Karpas-422 (cell line): ENCODE measurements at regions not wholly inside any gene's neighbourhood (a gene's known extent, or its start where the extent isn't known, plus 50 kb on each side); places are given as distances from the start of the nearest gene placed in this dataset.

Experiments
- DNase-seq: peaks from one replicate; pipeline ENCODE4 v3.0.0-alpha.2; 2015
- H2AFZ ChIP-seq: fragments of 200-600 bp; sonication (generic); 2 replicates; pipeline ENCODE4 v1.6.1; 2014; ENCODE audit warnings: antibody characterized with exemption, low read length, mixed read lengths
- H3K27ac ChIP-seq: fragments of 200-600 bp; sonication (generic); 2 replicates; pipeline ENCODE4 v1.5.1; 2014; ENCODE audit warnings: mild to moderate bottlenecking, low read length, moderate library complexity
- H3K27me3 ChIP-seq: fragments of 200-600 bp; sonication (generic); 2 replicates; pipeline ENCODE4 v1.6.1; 2014; ENCODE audit warnings: low read length, mixed read lengths
- H3K36me3 ChIP-seq: fragments of 200-600 bp; sonication (generic); 2 replicates; pipeline ENCODE4 v1.6.1; 2014; ENCODE audit warnings: low read length, mixed read lengths; ENCODE audit not compliant: insufficient read depth
- H3K4me1 ChIP-seq: fragments of 200-600 bp; sonication (generic); 2 replicates; pipeline ENCODE4 v1.6.1; 2014; ENCODE audit warnings: mild to moderate bottlenecking, low read length, mixed read lengths
- H3K4me2 ChIP-seq: fragments of 200-600 bp; sonication (generic); 2 replicates; pipeline ENCODE4 v1.6.1; 2014; ENCODE audit warnings: low read length, low read depth, mild to moderate bottlenecking; ENCODE audit not compliant: poor library complexity, severe bottlenecking
- H3K4me3 ChIP-seq: fragments of 200-600 bp; sonication (generic); 2 replicates; pipeline ENCODE4 v1.5.1; 2014; ENCODE audit warnings: mild to moderate bottlenecking, antibody characterized with exemption, low read length, mixed read lengths
- H3K79me2 ChIP-seq: fragments of 200-600 bp; sonication (generic); 2 replicates; pipeline ENCODE4 v1.6.1; 2014; ENCODE audit warnings: mild to moderate bottlenecking, low read length, mixed read lengths
- H3K9ac ChIP-seq: fragments of 200-600 bp; sonication (generic); 2 replicates; pipeline ENCODE4 v1.6.0; 2014; ENCODE audit warnings: low read length
- H3K9me2 ChIP-seq: fragments of 200-600 bp; sonication (generic), shearing (Covaris generic); replicated peaks from 2 replicates; pipeline ENCODE4 v1.6.0; 2014; ENCODE audit warnings: mild to moderate bottlenecking, low read length, moderate library complexity; ENCODE audit not compliant: insufficient read depth
- H3K9me3 ChIP-seq: fragments of 300-700, 200-600 bp; sonication (generic); 2 replicates; pipeline ENCODE4 v1.6.1; 2014; ENCODE audit warnings: low read length, mixed read lengths
- H4K20me1 ChIP-seq: fragments of 200-600 bp; sonication (generic); 2 replicates; pipeline ENCODE4 v1.6.1; 2014; ENCODE audit warnings: mild to moderate bottlenecking, antibody characterized with exemption, low read length, low read depth; ENCODE audit not compliant: insufficient read depth

DNA sequence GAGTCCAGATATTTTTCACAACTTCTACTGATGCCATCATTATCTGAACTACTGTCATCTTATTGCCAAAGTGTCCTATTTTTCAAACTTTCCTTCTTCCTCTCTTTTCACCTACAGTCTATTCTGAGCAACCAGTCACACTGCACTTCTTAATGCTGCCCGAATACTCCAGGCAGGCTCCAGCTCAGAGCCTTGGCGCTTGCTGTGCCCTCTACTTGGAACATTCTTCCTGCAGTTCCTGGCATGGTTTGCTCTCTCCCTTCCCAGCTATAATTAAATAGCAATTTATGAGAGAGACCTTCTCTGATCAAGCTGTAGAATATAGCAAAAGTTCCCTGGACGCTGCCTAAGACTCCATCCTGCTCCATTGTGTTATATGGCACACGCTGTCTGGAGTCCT, 831.6 kb downstream of the QKI start:
- H4K20me1 ChIP-seq, result no peaks in the 10 kb centered on the region
- H2AFZ ChIP-seq, result no peak overlapping the region
- no peaks in the 10 kb centered on the region for H3K9me2 ChIP-seq
- H3K36me3 ChIP-seq, result no peaks in the 10 kb centered on the region
- H3K27ac ChIP-seq, result no peak overlapping the region
- H3K4me1 ChIP-seq, result no peaks in the 10 kb centered on the region
- no peak overlapping the region for H3K9ac ChIP-seq
- no peak overlapping the region for H3K4me2 ChIP-seq
- peaks cover 7% of the 10 kb centered on the region for H3K9me3 ChIP-seq
- H3K27me3 ChIP-seq, result no peaks in the 10 kb centered on the region
- H3K79me2 ChIP-seq, result no peaks in the 10 kb centered on the region
- H3K4me3 ChIP-seq, result no peak overlapping the region
- no peak for DNase-seq

DNA sequence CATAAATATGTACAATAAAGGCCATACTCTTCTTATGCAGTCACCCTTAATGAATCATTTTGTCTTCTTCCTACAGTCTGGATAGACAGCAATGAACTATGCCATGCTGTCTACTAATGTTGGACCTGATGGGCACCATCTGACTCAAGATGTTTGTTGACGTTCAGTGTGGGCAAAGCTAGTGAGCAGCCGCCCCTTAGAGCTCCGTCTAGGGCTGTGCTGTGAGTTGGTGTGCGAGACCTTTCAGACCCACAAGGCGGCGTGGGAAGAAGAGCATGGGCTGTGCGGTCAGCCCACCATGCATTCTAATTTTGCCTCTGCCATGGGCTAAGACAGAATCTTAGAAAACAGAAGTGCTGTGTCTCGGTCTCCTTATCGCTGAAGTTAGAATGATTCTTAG, 829.4 kb downstream of the QKI start:
- Histone ChIP-seq H3K36me3 (no peaks in the 10 kb centered on the region), H3K27me3 (no peaks in the 10 kb centered on the region), H3K9me3 (peaks cover 23% of the 10 kb centered on the region), H3K9ac (no peak overlapping the region), H3K79me2 (no peaks in the 10 kb centered on the region), H3K4me2 (no peak overlapping the region), H3K9me2 (no peaks in the 10 kb centered on the region), H4K20me1 (no peaks in the 10 kb centered on the region), H3K4me3 (no peak overlapping the region), H3K4me1 (no peaks in the 10 kb centered on the region), H3K27ac (no peak overlapping the region), H2AFZ (no peak overlapping the region)
- DNase-seq, result no peak

DNA sequence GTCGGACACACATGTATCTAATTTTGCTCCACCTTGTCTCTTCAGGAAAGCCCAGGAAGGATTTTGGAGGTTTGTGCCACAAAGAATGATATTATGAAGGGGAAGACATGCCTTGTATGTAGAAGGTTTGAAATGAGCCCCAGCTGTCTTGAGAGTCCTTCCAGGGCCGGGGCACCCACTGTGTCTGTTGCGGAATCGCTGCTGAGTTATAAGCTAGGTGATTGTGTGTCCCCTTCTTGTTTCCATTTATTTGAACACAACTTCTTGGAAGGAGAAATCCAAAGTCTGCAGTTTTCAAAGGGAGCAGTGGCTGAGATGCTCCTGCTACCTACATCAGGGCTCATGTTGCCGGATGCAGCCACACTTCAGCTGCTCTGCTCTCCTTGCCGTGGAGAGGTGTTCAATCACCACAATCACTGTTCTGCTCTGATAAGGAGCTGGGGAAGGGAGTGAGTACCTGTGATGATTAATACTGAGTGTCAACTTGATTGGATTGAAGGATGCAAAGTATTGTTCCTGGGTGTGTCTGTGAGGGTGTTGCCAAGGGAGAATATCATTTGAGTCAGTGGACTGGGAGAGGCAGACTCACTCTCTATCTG, 828.6 kb downstream of the QKI start:
- no peak overlapping the region for H3K4me3 ChIP-seq
- no peaks in the 10 kb centered on the region for H3K4me1 ChIP-seq
- H3K4me2 ChIP-seq, result no peak overlapping the region
- H2AFZ ChIP-seq, result no peak overlapping the region
- no peaks in the 10 kb centered on the region for H4K20me1 ChIP-seq
- no peaks in the 10 kb centered on the region for H3K9me2 ChIP-seq
- no peak for DNase-seq
- no peak overlapping the region for H3K9ac ChIP-seq
- H3K79me2 ChIP-seq, result no peaks in the 10 kb centered on the region
- no peak overlapping the region for H3K27ac ChIP-seq
- H3K9me3 ChIP-seq, result peaks cover 21% of the 10 kb centered on the region
- no peaks in the 10 kb centered on the region for H3K36me3 ChIP-seq
- no peaks in the 10 kb centered on the region for H3K27me3 ChIP-seq

DNA sequence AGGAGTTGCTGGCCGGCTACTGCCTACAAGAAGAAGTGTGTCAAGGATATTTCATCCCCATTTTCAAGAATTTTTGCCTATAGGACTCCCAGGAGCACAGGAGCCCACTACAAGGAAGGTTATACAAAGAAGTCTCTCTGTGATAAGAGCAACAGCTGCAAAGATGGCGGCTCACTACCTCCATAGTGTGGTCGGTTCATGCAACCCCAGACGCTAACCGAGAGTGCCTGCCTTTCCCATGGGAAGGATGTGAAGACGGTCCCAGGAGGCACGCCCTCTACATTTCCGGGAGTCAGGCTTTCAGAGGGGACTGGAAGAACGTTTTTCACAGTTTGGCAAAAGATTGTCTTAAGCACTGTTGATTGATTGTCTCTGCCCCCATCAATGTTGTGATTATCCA, 816.3 kb downstream of the QKI start:
- Histone ChIP-seq H3K36me3 (no peaks in the 10 kb centered on the region), H3K4me2 (no peak overlapping the region), H3K27ac (no peak overlapping the region), H2AFZ (no peak overlapping the region), H3K9me2 (no peaks in the 10 kb centered on the region), H4K20me1 (no peaks in the 10 kb centered on the region), H3K79me2 (no peaks in the 10 kb centered on the region), H3K4me3 (no peak overlapping the region), H3K27me3 (no peaks in the 10 kb centered on the region; the same call in 1 of the 2 replicates), H3K4me1 (no peaks in the 10 kb centered on the region), H3K9ac (no peak overlapping the region), H3K9me3 (peaks cover 22% of the 10 kb centered on the region)
- DNase-seq, result no peak

DNA sequence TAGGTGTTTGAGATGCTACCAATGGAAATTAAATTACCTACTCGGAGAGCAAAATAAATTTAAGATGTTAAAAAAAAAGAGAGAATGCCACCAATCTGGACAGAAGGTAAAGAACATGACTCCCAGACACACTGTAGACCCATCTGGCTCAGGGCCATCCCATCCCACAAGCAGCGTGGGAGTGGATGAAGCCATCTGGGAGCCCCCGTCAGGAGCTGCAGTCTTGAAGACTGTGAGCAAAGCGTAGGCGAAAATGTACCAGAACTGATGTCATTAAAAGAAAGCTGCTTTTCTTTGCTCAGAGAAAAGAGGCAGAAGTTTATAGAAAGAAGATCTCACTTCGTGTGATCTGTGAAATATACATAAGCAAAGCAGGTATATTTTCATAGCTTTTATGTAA, 815.7 kb downstream of the QKI start:
- Histone ChIP-seq H3K4me2 (no peak overlapping the region), H3K9me2 (no peaks in the 10 kb centered on the region), H3K27ac (no peak overlapping the region), H3K9me3 (peaks cover 18% of the 10 kb centered on the region), H3K4me3 (no peak overlapping the region), H3K79me2 (no peaks in the 10 kb centered on the region), H3K27me3 (no peaks in the 10 kb centered on the region; the same call in 1 of the 2 replicates), H3K4me1 (no peaks in the 10 kb centered on the region), H2AFZ (no peak overlapping the region), H3K36me3 (no peaks in the 10 kb centered on the region), H3K9ac (no peak overlapping the region), H4K20me1 (no peaks in the 10 kb centered on the region)
- DNase-seq, result no peak

DNA sequence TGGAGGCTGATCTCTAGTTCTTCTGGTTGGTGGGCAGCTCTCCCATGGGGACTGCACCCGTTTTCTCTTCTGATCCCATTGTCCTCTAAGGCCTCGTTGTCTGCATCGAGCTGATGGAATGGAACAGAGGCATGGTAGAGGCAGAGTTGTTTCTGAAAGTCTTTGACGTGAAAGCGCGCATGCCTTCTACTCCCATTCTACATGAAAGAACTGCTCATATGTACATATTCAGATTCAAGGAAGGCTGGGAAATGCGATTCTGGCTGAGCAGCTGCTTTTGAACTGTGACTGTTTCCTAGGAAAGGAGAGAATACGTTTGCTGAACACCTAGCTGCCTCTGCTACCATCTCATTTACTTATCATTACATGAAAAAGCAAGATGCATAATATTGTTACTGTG, 815.2 kb downstream of the QKI start:
- no peak for DNase-seq
- peaks cover 18% of the 10 kb centered on the region for H3K9me3 ChIP-seq
- no peaks in the 10 kb centered on the region; the same call in 1 of the 2 replicates for H3K27me3 ChIP-seq
- H2AFZ ChIP-seq, result no peak overlapping the region
- no peak overlapping the region for H3K9ac ChIP-seq
- H3K36me3 ChIP-seq, result no peaks in the 10 kb centered on the region
- no peak overlapping the region for H3K27ac ChIP-seq
- H3K4me2 ChIP-seq, result no peak overlapping the region
- H3K9me2 ChIP-seq, result no peaks in the 10 kb centered on the region
- H3K4me1 ChIP-seq, result no peaks in the 10 kb centered on the region
- no peak overlapping the region for H3K4me3 ChIP-seq
- H4K20me1 ChIP-seq, result no peaks in the 10 kb centered on the region
- no peaks in the 10 kb centered on the region for H3K79me2 ChIP-seq

DNA sequence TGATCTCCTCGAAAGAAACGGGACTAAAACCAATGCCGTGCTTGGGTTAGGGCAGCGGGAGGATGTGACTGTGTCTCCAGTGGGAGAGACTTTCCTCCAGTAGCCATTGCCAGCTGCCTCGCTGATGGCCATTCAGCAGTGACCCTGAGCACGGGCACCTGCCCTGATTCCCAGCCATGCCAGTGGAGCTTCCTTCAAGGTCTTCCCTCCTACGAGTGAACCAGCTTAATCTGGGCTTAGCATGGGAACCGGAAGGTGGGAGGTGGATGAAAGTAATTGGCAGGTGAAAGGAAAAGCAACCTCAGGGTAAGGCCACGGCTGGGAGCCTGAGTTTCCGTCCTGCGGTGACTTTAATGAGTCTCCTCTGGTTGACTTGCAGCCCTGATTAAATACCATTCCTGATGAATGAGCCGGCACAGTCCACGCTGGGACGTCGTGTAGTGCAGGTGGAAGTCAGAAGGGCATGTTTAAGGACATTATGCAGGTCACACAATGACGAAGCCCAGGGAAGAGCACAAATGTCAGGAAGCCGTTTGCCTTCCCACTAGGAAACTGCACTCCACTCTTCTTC, 813.5 kb downstream of the QKI start:
- H3K27me3 ChIP-seq, result no peaks in the 10 kb centered on the region; the same call in 1 of the 2 replicates
- no peak overlapping the region for H3K4me2 ChIP-seq
- no peak overlapping the region for H2AFZ ChIP-seq
- DNase-seq, result no peak
- H3K4me1 ChIP-seq, result no peaks in the 10 kb centered on the region
- no peak overlapping the region for H3K4me3 ChIP-seq
- H3K9me3 ChIP-seq, result peaks cover 11% of the 10 kb centered on the region
- no peaks in the 10 kb centered on the region for H4K20me1 ChIP-seq
- H3K27ac ChIP-seq, result no peak overlapping the region
- no peaks in the 10 kb centered on the region for H3K9me2 ChIP-seq
- no peak overlapping the region for H3K9ac ChIP-seq
- H3K79me2 ChIP-seq, result no peaks in the 10 kb centered on the region
- no peaks in the 10 kb centered on the region for H3K36me3 ChIP-seq

DNA sequence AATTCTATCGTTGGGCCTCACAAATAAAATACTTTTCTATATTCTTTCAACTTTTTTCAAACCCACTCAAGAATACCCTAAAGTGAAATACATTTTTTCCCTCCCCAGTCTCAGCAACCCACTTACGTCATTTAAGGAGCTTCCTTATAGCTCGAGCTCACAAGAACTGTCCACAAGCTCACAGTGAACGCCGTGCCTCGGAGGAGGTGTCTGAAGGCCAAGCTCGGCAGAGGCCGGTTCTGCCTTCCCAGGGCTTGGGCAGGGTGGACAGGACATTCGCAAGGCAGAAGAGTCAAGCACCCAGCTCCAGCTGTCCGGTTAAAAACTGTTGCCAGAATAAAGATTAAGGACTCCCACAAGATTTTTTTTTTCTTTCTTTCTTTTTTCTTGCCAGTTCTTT, 802.3 kb downstream of the QKI start:
- Histone ChIP-seq H3K79me2 (no peaks in the 10 kb centered on the region), H3K36me3 (no peaks in the 10 kb centered on the region), H3K9me2 (no peaks in the 10 kb centered on the region), H3K27ac (no peak overlapping the region), H3K4me1 (no peaks in the 10 kb centered on the region), H3K9ac (no peak overlapping the region), H3K4me2 (no peak overlapping the region), H2AFZ (no peak overlapping the region), H3K4me3 (no peak overlapping the region), H3K9me3 (peaks cover 10% of the 10 kb centered on the region), H3K27me3 (no peaks in the 10 kb centered on the region), H4K20me1 (no peaks in the 10 kb centered on the region)
- no peak for DNase-seq
